HG03196 (cell line): ENCODE measurements at regions not wholly inside any gene's neighbourhood (a gene's known extent, or its start where the extent isn't known, plus 50 kb on each side); places are given as distances from the start of the nearest gene placed in this dataset.

Experiments
- ATAC-seq: cut with Tn5 transposase; IDR thresholded peaks from one replicate; pipeline ENCODE4 v1.9.1; 2021; ENCODE audit not compliant: unreplicated experiment

- no peak for ATAC-seq
Measured at GRCh38 chr2:16181741-16182090, 241.4 kb downstream of the MYCN start.

DNA sequence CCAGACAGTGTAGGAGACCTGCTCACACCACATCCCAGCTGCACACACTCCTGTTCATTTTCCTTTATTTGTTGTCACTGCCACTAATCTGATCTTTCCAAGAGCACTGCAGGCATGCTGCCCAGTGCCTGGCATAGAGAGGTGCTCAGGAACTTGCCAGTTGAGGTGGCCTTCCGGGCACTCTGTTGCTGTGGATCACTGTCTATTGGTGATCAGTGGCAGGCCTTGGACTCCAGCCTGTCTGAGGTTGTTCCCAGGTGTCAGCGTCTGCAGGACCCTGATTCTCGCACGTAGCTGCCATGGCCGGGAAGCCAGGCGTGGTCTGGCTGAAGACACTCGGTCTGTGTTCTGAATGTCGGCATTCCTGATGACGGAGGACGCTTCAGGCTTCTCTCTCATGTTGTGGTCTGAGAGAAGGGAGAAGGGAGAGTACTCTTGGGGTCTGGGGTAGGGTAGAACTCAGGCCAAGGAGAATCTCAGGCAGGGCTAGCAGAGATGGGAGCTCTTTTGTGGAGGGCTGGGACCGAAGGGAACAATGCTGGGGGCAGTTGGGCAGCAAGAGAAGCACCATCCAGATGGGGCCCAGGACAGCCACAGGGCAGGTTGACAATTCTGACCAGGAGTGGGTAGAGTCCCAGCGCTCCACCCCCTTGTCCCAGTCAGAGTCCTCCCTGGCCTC, 240.9 kb downstream of the MYCN start:
- no peak for ATAC-seq

DNA sequence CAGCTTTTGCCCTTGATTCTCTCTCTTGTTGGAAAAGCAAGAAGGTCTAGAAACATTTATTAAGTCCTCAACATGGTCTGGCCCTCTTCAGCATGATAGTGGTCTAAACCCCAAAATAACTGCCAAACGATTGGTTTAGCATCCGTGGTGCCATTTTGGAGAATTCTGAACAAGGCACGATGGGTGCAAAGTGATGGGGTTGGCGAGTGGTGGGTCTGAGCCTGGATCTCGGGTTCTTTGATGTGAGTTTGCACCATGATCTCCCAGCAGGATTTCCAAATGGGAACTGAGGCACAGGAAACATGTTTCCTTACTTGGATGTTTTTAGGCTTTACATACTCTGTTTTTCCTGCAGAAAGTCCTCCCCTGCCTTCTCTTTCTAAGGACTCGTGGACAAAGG, 240.3 kb downstream of the MYCN start:
- ATAC-seq = no peak

- ATAC-seq = no peak
Measured at GRCh38 chr2:16179701-16180416, 239.5 kb downstream of the MYCN start.

GRCh38 chr2:16178551-16179130, 238.3 kb downstream of the MYCN start:
- ATAC-seq = no peak

DNA sequence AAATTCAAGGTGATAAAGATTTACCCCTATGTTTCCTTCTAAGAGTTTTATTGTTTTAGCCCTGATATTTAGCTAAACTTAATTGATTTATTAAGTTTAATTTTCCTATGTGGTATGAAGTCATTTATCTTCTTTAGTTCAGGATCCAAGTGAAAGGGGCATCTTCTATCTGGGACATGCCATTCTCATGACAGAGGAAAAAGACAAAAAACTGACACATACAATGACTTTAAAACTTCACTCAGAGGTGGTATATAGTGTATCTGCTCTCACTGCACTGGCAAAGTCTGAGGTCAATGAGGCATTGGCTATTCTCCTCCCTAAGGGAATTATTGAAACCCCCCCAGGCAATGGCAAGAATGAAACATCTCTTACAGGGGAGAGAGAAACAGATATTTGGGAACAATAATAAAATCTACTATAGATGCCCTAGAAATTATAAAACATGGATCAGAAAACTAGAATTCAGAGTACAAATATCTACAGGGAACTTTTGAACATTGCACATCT, 237.4 kb downstream of the MYCN start:
- no peak for ATAC-seq

DNA sequence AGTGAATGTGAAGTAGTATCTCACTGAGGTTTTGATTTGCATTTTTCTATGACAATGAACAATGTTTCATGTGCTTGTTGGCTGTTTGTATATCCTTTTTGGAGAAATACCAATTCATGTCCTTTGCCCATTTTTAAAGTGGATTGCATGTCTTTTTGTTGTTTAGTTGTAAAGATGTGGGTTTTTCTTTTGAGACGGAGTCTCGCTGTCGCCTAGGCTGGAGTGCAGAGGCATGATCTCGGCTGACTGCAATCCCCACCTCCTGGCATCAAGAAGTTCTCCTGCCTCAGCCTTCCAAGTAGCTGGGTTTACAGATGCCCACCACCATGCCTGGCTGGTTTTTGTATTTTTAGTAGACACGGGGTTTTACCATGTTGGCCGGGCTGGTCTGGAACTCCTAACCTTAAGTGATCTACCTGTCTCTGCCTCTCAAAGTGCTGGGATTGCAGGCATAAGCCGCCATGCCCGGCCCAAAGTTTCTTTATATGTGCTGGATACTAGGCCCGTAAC, 236.7 kb downstream of the MYCN start:
- no peak for ATAC-seq

- ATAC-seq = no peak
Measured at GRCh38 chr2:16175247-16175825, 235.0 kb downstream of the MYCN start.

DNA sequence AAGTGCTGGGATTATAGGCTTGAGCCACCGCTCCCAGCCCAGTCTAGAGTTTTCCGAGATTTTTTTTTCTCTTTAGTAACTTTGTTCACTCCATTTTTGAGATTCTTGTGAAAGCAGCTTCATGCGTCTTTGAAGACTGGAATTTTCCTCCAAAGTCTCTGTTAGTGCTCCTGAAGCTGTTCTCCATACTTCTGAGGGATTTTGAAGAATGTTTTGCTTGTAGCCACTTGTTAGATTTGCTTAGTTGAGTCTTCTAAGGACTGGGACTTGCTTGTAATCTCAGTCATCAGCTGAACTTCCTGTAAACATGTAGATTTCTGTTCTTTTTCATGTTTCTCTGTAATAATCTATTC, 234.3 kb downstream of the MYCN start:
- ATAC-seq = no peak

GRCh38 chr2:16173893-16174692, 233.7 kb downstream of the MYCN start:
- ATAC-seq = no peak

GRCh38 chr2:16172324-16173175, 232.2 kb downstream of the MYCN start:
- ATAC-seq = no peak

- ATAC-seq = no peak
Measured at GRCh38 chr2:16171425-16171920, 231.1 kb downstream of the MYCN start.

DNA sequence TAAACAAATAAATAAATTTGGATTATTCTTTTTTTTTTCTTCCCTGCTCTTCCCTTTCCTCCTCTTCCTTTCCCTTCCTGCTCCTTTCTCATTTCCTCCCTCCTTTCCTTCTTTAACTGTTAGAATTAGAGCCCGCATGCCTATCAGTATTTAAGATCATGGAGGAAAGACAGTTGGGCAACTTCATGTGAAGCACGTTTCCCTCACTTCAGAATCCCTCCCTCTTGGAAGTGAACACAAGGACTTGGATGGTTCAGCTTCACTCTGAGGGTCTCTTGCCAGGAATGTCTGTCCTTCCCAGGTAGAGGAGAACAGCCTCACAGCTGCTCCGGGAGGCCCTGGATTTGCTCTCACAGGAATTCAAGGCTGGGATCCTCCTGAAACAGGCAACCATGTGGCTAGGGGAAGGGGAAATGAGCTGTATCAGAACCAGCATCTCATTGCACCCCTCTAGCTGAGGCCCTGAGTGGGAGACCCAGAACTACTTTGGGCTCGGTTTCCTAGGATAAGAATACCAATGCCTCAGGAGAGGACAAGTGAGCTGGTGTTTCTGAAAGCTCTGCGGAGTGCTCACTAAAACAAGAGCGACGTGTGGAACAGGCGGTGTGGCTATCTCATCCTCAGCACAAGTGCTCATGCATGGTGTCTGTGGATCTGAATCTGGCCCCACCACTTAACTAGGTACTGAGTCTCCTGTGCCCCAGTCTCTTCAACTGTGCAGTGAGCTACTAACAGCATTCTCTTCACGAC, 230.5 kb downstream of the MYCN start:
- ATAC-seq = no peak

DNA sequence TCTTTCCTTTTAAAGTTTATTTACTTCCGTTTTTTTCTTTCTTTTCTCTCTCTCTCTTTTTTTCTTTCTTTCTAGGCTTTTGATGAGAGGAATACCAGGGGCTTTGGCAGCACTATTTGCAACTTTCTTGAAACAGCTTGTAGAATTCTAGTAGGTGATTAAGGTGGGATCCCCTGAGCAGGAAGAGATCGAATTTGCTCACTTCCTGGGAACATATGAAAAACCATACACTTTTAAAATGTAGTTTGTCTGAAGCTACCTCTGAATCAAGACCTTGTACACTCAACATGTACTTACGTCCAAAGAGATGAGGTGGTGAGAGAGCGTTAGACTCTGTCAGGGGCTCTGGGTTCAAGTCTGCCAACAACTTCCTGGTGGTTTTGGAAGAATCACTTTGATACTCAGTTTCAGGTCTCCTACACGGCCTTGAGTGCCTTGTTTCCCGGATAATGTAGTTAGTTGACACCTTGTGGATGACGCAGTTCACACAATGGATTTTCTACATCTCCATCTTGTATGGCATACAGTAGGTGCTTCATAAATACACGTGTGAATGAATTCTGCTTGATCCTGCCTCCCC, 229.1 kb downstream of the MYCN start:
- no peak for ATAC-seq

DNA sequence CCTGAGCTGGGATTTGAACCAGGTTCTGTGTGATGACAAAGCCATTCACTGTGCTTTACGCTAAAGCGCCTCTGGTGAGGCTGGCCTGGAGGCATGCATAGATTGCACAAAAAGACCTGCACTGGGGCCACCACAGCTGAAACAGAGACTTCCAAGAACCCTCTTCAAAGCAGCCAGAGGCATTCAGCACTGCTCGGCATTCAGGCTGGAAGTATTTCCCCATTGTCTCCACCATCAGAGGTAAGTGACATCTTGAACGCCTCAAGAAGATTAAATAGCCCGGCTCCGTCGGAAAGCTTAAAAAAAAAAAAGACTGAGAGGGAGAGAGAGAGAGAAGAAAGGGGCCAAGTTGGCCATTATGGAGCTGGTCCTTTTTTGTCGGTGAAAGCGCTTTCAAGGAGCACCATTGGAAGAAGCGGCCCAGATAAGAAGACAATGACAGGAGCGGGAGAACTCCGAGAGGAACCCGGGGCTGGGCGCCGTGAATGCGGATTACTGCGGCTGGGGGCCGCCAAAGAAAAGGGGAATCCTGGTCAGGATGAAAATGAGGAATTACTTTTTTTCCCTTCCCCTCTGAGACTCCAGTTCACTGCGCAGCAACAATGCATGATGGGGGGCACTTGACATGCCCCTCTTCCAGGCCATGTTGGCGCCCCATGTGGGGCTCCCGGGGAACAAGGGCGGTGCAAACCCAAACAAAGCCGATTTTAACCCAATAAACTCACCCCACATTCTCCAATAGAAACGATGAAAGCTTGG, 228.3 kb downstream of the MYCN start:
- ATAC-seq = no peak

GRCh38 chr2:16167870-16168426, 227.6 kb downstream of the MYCN start:
- no peak for ATAC-seq

- ATAC-seq = no peak
Measured at GRCh38 chr2:16167451-16167861, 227.1 kb downstream of the MYCN start.
